Astrocyte (in vitro differentiated cells and primary cell): ENCODE measurements at regions not wholly inside any gene's neighbourhood (a gene's known extent, or its start where the extent isn't known, plus 50 kb on each side); places are given as distances from the start of the nearest gene placed in this dataset.

ENCODE experiments used
- EZH2 ChIP-seq: IDR thresholded peaks from 2 replicates; pipeline ENCODE4 v1.6.1; 2012; ENCODE audit warnings: mild to moderate bottlenecking, low read length, inconsistent platforms; ENCODE audit not compliant: insufficient read depth
- TF ChIP-seq, protein P1 (sequence below): IDR thresholded peaks from 2 replicates; pipeline ENCODE4 v1.5.1; 2011; ENCODE audit warnings: low read depth, mild to moderate bottlenecking, inconsistent platforms, low read length, moderate library complexity; ENCODE audit not compliant: insufficient read depth

DNA sequence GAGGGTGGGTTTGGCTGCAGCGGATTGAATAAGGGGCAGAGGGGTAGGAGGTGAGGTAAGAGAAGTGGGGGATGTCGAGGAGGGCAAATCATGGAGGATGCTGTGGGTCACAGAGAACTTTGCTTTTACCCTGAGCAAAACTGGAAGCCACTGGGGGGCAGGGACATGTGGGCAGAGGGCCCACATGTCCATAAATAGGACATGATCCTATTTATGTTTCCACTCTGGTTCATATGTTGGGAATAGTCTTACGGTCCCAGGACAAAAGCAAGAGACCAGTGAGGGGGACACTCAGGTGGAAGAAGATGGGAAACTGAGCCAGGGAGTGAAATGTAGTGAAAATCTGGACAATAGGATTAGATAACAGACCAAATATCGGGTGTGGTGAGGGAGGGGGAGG is 85.5 kb upstream of the MRPS22 start:
- TF ChIP-seq, protein P1, sequence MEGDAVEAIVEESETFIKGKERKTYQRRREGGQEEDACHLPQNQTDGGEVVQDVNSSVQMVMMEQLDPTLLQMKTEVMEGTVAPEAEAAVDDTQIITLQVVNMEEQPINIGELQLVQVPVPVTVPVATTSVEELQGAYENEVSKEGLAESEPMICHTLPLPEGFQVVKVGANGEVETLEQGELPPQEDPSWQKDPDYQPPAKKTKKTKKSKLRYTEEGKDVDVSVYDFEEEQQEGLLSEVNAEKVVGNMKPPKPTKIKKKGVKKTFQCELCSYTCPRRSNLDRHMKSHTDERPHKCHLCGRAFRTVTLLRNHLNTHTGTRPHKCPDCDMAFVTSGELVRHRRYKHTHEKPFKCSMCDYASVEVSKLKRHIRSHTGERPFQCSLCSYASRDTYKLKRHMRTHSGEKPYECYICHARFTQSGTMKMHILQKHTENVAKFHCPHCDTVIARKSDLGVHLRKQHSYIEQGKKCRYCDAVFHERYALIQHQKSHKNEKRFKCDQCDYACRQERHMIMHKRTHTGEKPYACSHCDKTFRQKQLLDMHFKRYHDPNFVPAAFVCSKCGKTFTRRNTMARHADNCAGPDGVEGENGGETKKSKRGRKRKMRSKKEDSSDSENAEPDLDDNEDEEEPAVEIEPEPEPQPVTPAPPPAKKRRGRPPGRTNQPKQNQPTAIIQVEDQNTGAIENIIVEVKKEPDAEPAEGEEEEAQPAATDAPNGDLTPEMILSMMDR = no peak
- TF ChIP-seq EZH2 = no peak
